ENCODE measurements at regions not wholly inside any gene's neighbourhood (a gene's known extent, or its start where the extent isn't known, plus 50 kb on each side); places are given as distances from the start of the nearest gene placed in this dataset.
A peak's percentile ranks its signal among the peaks of the same experiment; 100 is the strongest.

GRCh38 chr1:193584731-193585239 lies 398.4 kb upstream of the B3GALT2 start:
- ATAC-seq: no peak
- Mint-ChIP-seq H3K4me1 (peaks cover 0 to 6% (median 2%) of the 10 kb centered on the region in 4 donors), H3K27ac (no peak overlapping the region), H3K4me3 (no peak overlapping the region), H3K36me3 (peaks cover 0 to 12% (median 0%) of the 10 kb centered on the region in 3 donors), H3K27me3 (no peaks in the 10 kb centered on the region), H3K9me3 (peaks cover 0 to 9% (median 2%) of the 10 kb centered on the region in 9 donors)
- POLR2A ChIA-PET: no interaction called here
- DNase-seq: no peak

- ATAC-seq (no peak), DNase-seq (no peak)
- H3K4me3 Mint-ChIP-seq: no peak overlapping the region
- peak overlapping the region in 2 of 10 donors; percentile 13 to 34 for H3K27ac Mint-ChIP-seq
- POLR2A ChIA-PET: no interaction called here
- H3K27me3 Mint-ChIP-seq: no peaks in the 10 kb centered on the region
- H3K36me3 Mint-ChIP-seq: peaks cover 0 to 12% (median 0%) of the 10 kb centered on the region in 3 donors
- H3K4me1 Mint-ChIP-seq: peaks cover 0 to 4% (median 0%) of the 10 kb centered on the region in 4 donors
- peaks cover 0 to 9% (median 2%) of the 10 kb centered on the region in 9 donors for H3K9me3 Mint-ChIP-seq
Observed at GRCh38 chr1:193581341-193581740, 394.9 kb upstream of the B3GALT2 start.

DNA sequence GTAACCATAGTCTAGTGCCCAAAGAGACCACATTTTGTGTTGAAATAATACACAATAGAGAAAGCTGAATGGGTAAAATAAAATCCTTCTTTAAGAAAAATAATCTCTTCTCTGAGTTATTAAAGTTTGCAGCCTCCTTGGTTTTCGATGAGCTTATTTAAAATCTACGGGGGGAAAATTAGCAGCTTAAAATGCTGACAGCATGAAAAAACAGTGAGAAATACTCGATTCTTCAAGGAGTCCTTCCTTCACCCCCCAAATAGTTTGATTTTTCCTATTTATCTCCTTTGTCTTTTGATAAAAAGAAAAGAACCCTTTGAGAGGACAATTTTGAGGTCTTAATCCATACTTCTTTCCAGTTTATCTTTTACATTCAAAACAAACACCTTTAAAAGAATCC lies 394.0 kb upstream of the B3GALT2 start:
- ATAC-seq (no peak), DNase-seq (no peak)
- no peak overlapping the region for H3K4me3 Mint-ChIP-seq
- peaks cover 0 to 4% (median 0%) of the 10 kb centered on the region in 4 donors for H3K4me1 Mint-ChIP-seq
- POLR2A ChIA-PET: interaction anchor here (1.1 kb wide), 1 partner anchor 117 kb away, joined by 3 read pairs; no protein-coding TSS in a partner anchor
- H3K27me3 Mint-ChIP-seq: no peaks in the 10 kb centered on the region
- peaks cover 0 to 12% (median 0%) of the 10 kb centered on the region in 3 donors for H3K36me3 Mint-ChIP-seq
- no peak overlapping the region for H3K27ac Mint-ChIP-seq
- H3K9me3 Mint-ChIP-seq: peaks cover 0 to 9% (median 2%) of the 10 kb centered on the region in 9 donors

DNA sequence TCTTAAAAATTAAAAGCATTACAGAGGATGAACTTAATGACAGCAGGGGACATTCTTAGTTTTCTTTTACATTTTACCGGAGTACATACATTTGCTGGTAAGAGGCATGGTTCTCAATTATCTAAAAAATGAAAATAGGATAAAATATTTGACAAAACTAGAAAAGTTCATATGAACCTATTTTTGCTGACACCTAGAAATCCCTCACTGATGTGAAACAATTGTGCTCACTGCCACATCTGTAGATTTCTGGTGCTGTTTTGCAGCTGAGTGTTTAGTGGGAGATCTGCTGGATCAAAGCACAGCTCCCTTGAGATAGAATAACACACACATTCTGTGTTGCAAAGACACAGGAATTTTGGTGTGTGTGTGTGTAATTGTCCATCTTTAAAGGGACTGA lies 392.9 kb upstream of the B3GALT2 start:
- POLR2A ChIA-PET: interaction anchor here (1.1 kb wide), 1 partner anchor 116 kb away, joined by 3 read pairs; no protein-coding TSS in a partner anchor
- DNase-seq: no peak
- H3K4me1 Mint-ChIP-seq: peaks cover 0 to 4% (median 0%) of the 10 kb centered on the region in 4 donors
- peaks cover 0 to 9% (median 2%) of the 10 kb centered on the region in 9 donors for H3K9me3 Mint-ChIP-seq
- H3K4me3 Mint-ChIP-seq: no peak overlapping the region
- H3K27ac Mint-ChIP-seq: no peak overlapping the region
- H3K27me3 Mint-ChIP-seq: no peaks in the 10 kb centered on the region
- peaks cover 0 to 12% (median 0%) of the 10 kb centered on the region in 3 donors for H3K36me3 Mint-ChIP-seq
- ATAC-seq: no peak

- Mint-ChIP-seq H3K9me3 (peaks cover 0 to 15% (median 5%) of the 10 kb centered on the region in 9 donors), H3K36me3 (peaks cover 0 to 16% (median 7%) of the 10 kb centered on the region in 3 donors), H3K4me3 (no peak overlapping the region), H3K4me1 (peaks cover 2 to 11% (median 7%) of the 10 kb centered on the region in 4 donors), H3K27ac (no peak overlapping the region), H3K27me3 (no peaks in the 10 kb centered on the region)
- ATAC-seq (no peak), DNase-seq (no peak)
- POLR2A ChIA-PET: no interaction called here
Observed at GRCh38 chr1:193574913-193575312, 388.5 kb upstream of the B3GALT2 start.

DNA sequence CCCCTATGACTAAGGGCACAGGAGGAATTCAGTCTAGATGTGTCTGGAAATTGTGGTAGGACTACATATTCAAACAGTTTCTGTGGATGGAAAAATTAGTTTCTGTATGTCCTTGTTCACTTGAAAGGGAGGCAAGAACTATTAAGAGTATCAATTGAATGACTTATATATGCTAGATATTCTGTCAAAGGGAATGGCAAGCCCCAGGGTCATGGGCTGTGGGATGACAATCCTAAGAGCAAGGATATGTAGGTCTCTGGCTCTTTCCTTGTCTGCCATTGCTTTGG lies 383.5 kb upstream of the B3GALT2 start:
- peak overlapping the region in 3 of 10 donors; percentile 13 to 52 (median 36) for H3K4me3 Mint-ChIP-seq
- H3K27me3 Mint-ChIP-seq: no peaks in the 10 kb centered on the region
- H3K36me3 Mint-ChIP-seq: peaks cover 0 to 16% (median 7%) of the 10 kb centered on the region in 3 donors

DNA sequence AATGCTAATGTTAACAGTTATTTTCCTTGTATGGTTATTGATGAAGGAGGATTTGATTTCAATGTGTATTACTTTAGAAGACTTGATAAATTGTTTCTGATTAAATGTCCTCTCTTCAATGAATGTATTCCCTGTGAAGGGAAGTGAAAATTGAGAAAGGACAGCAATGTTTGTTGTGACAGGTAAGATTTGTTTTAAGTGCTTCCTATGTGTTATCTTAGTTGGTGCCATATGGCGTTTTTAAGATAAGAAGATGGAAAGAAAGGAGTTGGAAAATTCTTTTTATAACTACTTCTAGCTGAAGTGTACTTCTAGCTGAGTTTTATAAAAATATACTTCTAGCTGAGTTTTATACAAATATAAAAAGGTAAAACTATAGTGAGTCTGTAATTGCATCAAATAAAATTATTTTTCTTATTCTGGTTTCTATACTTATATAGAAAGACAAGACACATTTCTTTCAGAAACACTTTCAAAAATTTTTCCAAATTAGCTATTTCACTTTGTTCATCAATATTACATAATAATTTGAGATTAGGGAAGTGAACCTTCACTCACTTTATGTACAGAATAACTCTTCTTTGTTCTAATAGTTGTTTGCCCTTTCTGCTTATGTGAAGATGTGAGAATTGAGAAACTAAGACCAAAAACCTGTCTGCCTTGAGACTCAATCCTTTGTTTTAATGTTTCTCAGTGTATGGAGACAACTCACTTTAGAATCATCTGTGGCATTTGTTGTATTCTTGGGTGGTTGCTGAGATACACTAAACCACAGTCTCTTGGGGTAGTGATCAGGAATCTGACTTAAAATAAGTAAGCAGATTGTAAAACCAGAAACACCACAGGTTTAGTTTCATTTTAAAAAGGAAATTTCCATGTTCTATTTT lies 382.9 kb upstream of the B3GALT2 start:
- Mint-ChIP-seq H3K27me3 (no peaks in the 10 kb centered on the region), H3K9me3 (peaks cover 0 to 15% (median 5%) of the 10 kb centered on the region in 9 donors), H3K4me1 (peaks cover 2 to 27% (median 22%) of the 10 kb centered on the region in 4 donors), H3K36me3 (peaks cover 0 to 16% (median 7%) of the 10 kb centered on the region in 3 donors), H3K4me3 (peak overlapping the region in 3 of 10 donors; percentile 13 to 52 (median 36)), H3K27ac (peak overlapping the region in 8 of 10 donors; percentile 32 to 90 (median 78))
- DNase-seq (peak in 4 of 10 donors; percentile 6 to 45 (median 27)), ATAC-seq (peak; percentile 79 to 81)
- POLR2A ChIA-PET: interaction anchor here (0.6 kb wide), 1 partner anchor 540 kb away, joined by 4 read pairs; no protein-coding TSS in a partner anchor

More for the DNA sequence above, 383.5 kb upstream of the B3GALT2 start:
- peaks cover 0 to 15% (median 5%) of the 10 kb centered on the region in 9 donors for H3K9me3 Mint-ChIP-seq
- peak overlapping the region in 7 of 10 donors; percentile 9 to 90 (median 82) for H3K27ac Mint-ChIP-seq
- POLR2A ChIA-PET: no interaction called here
- ATAC-seq: peak in 1 of 2 donors; percentile 62
- DNase-seq: no peak
- H3K4me1 Mint-ChIP-seq: peaks cover 2 to 27% (median 22%) of the 10 kb centered on the region in 4 donors

DNA sequence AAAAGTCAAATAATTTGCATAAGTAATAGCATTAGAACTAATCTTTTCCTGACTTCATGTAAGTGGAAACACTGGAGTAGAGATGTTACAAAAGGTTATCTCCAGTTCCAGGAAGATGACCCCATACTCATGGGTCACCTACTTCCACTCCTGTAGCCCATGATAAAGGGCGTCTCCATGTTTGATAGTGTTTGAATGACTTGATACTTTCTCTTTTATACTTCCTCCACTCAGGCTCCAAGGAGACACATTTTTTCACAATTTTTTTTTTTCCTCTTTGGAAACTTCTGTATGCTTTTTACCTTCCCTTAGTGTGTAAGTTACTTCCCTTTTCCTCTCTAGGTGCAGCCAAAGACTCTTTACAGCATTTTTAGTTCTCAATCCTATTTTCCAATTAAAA lies 382.1 kb upstream of the B3GALT2 start:
- H3K4me1 Mint-ChIP-seq: peaks cover 2 to 27% (median 22%) of the 10 kb centered on the region in 4 donors
- DNase-seq: no peak
- H3K9me3 Mint-ChIP-seq: peaks cover 0 to 10% (median 4%) of the 10 kb centered on the region in 9 donors
- peak overlapping the region in 6 of 10 donors; percentile 16 to 38 (median 34) for H3K27ac Mint-ChIP-seq
- ATAC-seq: no peak
- no peak overlapping the region for H3K4me3 Mint-ChIP-seq
- peaks cover 0 to 14% (median 0%) of the 10 kb centered on the region in 3 donors for H3K36me3 Mint-ChIP-seq
- POLR2A ChIA-PET: interaction anchor here (0.6 kb wide), 1 partner anchor 541 kb away, joined by 4 read pairs; no protein-coding TSS in a partner anchor
- no peaks in the 10 kb centered on the region for H3K27me3 Mint-ChIP-seq

GRCh38 chr1:193567937-193568336 lies 381.5 kb upstream of the B3GALT2 start:
- no peak for ATAC-seq
- Mint-ChIP-seq H3K4me3 (no peak overlapping the region), H3K27me3 (no peaks in the 10 kb centered on the region), H3K36me3 (peaks cover 0 to 11% (median 0%) of the 10 kb centered on the region in 3 donors), H3K4me1 (peaks cover 2 to 27% (median 22%) of the 10 kb centered on the region in 4 donors), H3K9me3 (peaks cover 0 to 10% (median 4%) of the 10 kb centered on the region in 9 donors), H3K27ac (peak overlapping the region in 3 of 10 donors; percentile 16 to 74 (median 62))
- no peak for DNase-seq
- POLR2A ChIA-PET: no interaction called here

DNA sequence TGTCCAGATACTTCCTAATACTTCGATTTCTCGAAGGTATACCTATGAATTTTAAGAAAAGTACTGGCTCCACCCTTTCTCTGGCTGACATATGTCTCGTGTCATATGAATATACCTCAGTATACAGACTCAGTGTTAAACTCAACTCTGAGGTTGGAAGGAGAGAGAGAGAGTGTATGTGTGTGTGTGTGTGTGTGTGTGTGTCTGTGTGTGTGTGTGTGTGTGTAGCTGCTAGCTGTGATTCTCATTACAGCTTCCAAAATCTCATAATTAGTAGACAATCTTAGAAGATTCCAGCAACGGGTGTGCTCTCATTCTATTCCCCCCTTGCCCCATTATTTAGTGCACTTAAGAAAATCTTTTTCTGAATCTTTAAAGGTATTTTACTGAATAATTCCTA lies 380.3 kb upstream of the B3GALT2 start:
- no peak overlapping the region for H3K4me3 Mint-ChIP-seq
- peaks cover 0 to 6% (median 0%) of the 10 kb centered on the region in 3 donors for H3K36me3 Mint-ChIP-seq
- no peak for DNase-seq
- H3K27ac Mint-ChIP-seq: no peak overlapping the region
- no peak for ATAC-seq
- no peaks in the 10 kb centered on the region for H3K27me3 Mint-ChIP-seq
- peaks cover 0 to 8% (median 2%) of the 10 kb centered on the region in 9 donors for H3K9me3 Mint-ChIP-seq
- H3K4me1 Mint-ChIP-seq: peaks cover 2 to 27% (median 22%) of the 10 kb centered on the region in 4 donors
- POLR2A ChIA-PET: interaction anchor here (0.8 kb wide), 1 partner anchor 246 kb away, joined by 3 read pairs; no protein-coding TSS in a partner anchor

- ATAC-seq: no peak
- Mint-ChIP-seq H3K4me1 (peaks cover 2 to 27% (median 21%) of the 10 kb centered on the region in 4 donors), H3K36me3 (no peaks in the 10 kb centered on the region), H3K9me3 (peaks cover 0 to 3% (median 0%) of the 10 kb centered on the region in 9 donors), H3K27ac (no peak overlapping the region), H3K27me3 (no peaks in the 10 kb centered on the region), H3K4me3 (no peak overlapping the region)
- POLR2A ChIA-PET: no interaction called here
- no peak for DNase-seq
Observed at GRCh38 chr1:193565971-193566577, 379.7 kb upstream of the B3GALT2 start.

DNA sequence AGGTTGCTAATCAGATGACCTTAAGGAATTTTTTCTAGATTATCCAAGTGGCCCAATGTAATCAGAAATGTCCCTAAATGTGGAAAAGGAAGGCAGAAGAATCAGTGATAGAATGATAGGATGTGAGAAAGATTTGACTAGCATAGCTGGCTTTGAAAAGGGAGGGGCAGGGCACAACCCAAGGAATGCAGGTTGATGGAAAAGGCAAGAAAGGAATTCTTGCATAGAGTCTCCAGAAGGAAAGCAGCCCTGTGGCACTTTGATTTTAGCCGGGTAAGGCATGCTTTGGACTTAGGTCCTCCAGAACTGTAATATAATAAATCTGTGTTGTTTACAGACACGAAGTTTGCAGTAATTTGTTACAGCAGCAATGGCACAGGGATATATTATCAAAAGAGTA lies 375.7 kb upstream of the B3GALT2 start:
- Mint-ChIP-seq H3K4me3 (no peak overlapping the region), H3K36me3 (no peaks in the 10 kb centered on the region), H3K27ac (no peak overlapping the region), H3K9me3 (peaks cover 0 to 3% (median 0%) of the 10 kb centered on the region in 9 donors), H3K4me1 (peaks cover 9 to 10% (median 9%) of the 10 kb centered on the region in 4 donors), H3K27me3 (no peaks in the 10 kb centered on the region)
- POLR2A ChIA-PET: no interaction called here
- ATAC-seq (no peak), DNase-seq (no peak)

Measured in naive thymus-derived CD8-positive, alpha-beta T cell (primary cell).